ENCODE measurements at regions not wholly inside any gene's neighbourhood (a gene's known extent, or its start where the extent isn't known, plus 50 kb on each side); places are given as distances from the start of the nearest gene placed in this dataset.

GRCh38 chr5:167143716-167144115 lies 1147.7 kb upstream of the WWC1 start:
- no peak for DNase-seq (ENCODE audit: low spot score)

GRCh38 chr5:167145841-167146240 lies 1145.6 kb upstream of the WWC1 start:
- no peak for DNase-seq (ENCODE audit: low spot score)

GRCh38 chr5:167147879-167148278 lies 1143.6 kb upstream of the WWC1 start:
- no peak for DNase-seq (ENCODE audit: low spot score)

- no peak for DNase-seq (ENCODE audit: low spot score)
Measured at GRCh38 chr5:167150661-167151060, 1140.8 kb upstream of the WWC1 start.

GRCh38 chr5:167152561-167152960 lies 1138.9 kb upstream of the WWC1 start:
- DNase-seq (ENCODE audit: low spot score): no peak

GRCh38 chr5:167155387-167156005 lies 1135.9 kb upstream of the WWC1 start:
- DNase-seq (ENCODE audit: low spot score): no peak

GRCh38 chr5:167156446-167156845 lies 1135.0 kb upstream of the WWC1 start:
- no peak for DNase-seq (ENCODE audit: low spot score)

GRCh38 chr5:167158588-167158987 lies 1132.9 kb upstream of the WWC1 start:
- DNase-seq (ENCODE audit: low spot score): no peak

- DNase-seq (ENCODE audit: low spot score): no peak
Measured at GRCh38 chr5:167160388-167160787, 1131.1 kb upstream of the WWC1 start.

- no peak for DNase-seq (ENCODE audit: low spot score)
Measured at GRCh38 chr5:167166696-167167095, 1124.7 kb upstream of the WWC1 start.

- no peak for DNase-seq (ENCODE audit: low spot score)
Measured at GRCh38 chr5:167167191-167167795, 1124.2 kb upstream of the WWC1 start.

- no peak for DNase-seq (ENCODE audit: low spot score)
Measured at GRCh38 chr5:167168971-167169370, 1122.5 kb upstream of the WWC1 start.

GRCh38 chr5:167171056-167171455 lies 1120.4 kb upstream of the WWC1 start:
- no peak for DNase-seq (ENCODE audit: low spot score)

GRCh38 chr5:167177736-167178135 lies 1113.7 kb upstream of the WWC1 start:
- DNase-seq (ENCODE audit: low spot score): no peak

GRCh38 chr5:167180906-167181305 lies 1110.5 kb upstream of the WWC1 start:
- no peak for DNase-seq (ENCODE audit: low spot score)

- DNase-seq (ENCODE audit: low spot score): no peak
Measured at GRCh38 chr5:167205881-167206280, 1085.6 kb upstream of the WWC1 start.

- no peak for DNase-seq (ENCODE audit: low spot score)
Measured at GRCh38 chr5:167207081-167207480, 1084.4 kb upstream of the WWC1 start.

GRCh38 chr5:167208911-167209310 lies 1082.5 kb upstream of the WWC1 start:
- no peak for DNase-seq (ENCODE audit: low spot score)

GRCh38 chr5:167217097-167217743 lies 1074.2 kb upstream of the WWC1 start:
- DNase-seq (ENCODE audit: low spot score): no peak

- no peak for DNase-seq (ENCODE audit: low spot score)
Measured at GRCh38 chr5:167219298-167219697, 1072.1 kb upstream of the WWC1 start.

GRCh38 chr5:167226386-167226785 lies 1065.1 kb upstream of the WWC1 start:
- no peak for DNase-seq (ENCODE audit: low spot score)

GRCh38 chr5:167228134-167228533 lies 1063.3 kb upstream of the WWC1 start:
- DNase-seq (ENCODE audit: low spot score): no peak

GRCh38 chr5:167229751-167230150 lies 1061.7 kb upstream of the WWC1 start:
- DNase-seq (ENCODE audit: low spot score): no peak

- DNase-seq (ENCODE audit: low spot score): no peak
Measured at GRCh38 chr5:167230414-167230813, 1061.0 kb upstream of the WWC1 start.
